Gastroesophageal sphincter (tissue), 3 donors: ENCODE measurements at regions not wholly inside any gene's neighbourhood (a gene's known extent, or its start where the extent isn't known, plus 50 kb on each side); places are given as distances from the start of the nearest gene placed in this dataset.

ENCODE experiments used
- CTCF ChIP-seq, 4 experiments: fragments of 200-600 bp in 2 of 4; fragments of 450-650 bp in 2 of 4; sonication (generic) in 1 of 4; IDR thresholded peaks; one replicate each; pipeline ENCODE4 v1.5.1; 2017 to 2019; ENCODE audit warnings: antibody characterized with exemption in 4 of 4, mild to moderate bottlenecking in 2 of 4, moderate library complexity in 2 of 4
- EP300 ChIP-seq: sonication (generic); formaldehyde crosslinking; IDR thresholded peaks from one replicate; pipeline ENCODE4 v1.6.1; 2017; ENCODE audit warnings: antibody characterized with exemption, mild to moderate bottlenecking
- POLR2A ChIP-seq, 2 donors: fragments of 450-650 bp; IDR thresholded peaks; one replicate each; pipeline ENCODE4 v1.6.1; 2017; ENCODE audit warnings: antibody characterized with exemption in 2 of 2, mild to moderate bottlenecking in 2 of 2, moderate library complexity in 1 of 2
- POLR2AphosphoS5 ChIP-seq: sonication (generic); formaldehyde crosslinking; IDR thresholded peaks from one replicate; pipeline ENCODE4 v1.6.1; 2017; ENCODE audit warnings: antibody characterized with exemption

- TF ChIP-seq CTCF (IDR thresholded peaks at IDR 0.05) (no peak), POLR2AphosphoS5 (no peak), POLR2A (IDR thresholded peaks at IDR 0.05) (no peak), EP300 (no peak)
These were observed 357.7 kb downstream of the BCAT1 start for GRCh38 chr12:24591079-24591626.
